ENCODE measurements at regions not wholly inside any gene's neighbourhood (a gene's known extent, or its start where the extent isn't known, plus 50 kb on each side); places are given as distances from the start of the nearest gene placed in this dataset.
A peak's percentile ranks its signal among the peaks of the same experiment; 100 is the strongest.

GRCh38 chr10:43857931-43858315 lies 209.2 kb upstream of the ZNF32 start:
- peaks cover 0 to 2% of the 10 kb centered on the region in 2 donors for H3K27me3 Mint-ChIP-seq
- no peak for ATAC-seq
- H3K9me3 Mint-ChIP-seq = no peaks in the 10 kb centered on the region
- H3K36me3 Mint-ChIP-seq = no peaks in the 10 kb centered on the region
- no peak overlapping the region for H3K27ac Mint-ChIP-seq
- H3K4me1 Mint-ChIP-seq (ENCODE audit: low read depth in 2 of 2) = peaks cover 6 to 8% of the 10 kb centered on the region in 2 donors
- H3K4me3 Mint-ChIP-seq = no peak overlapping the region
- DNase-seq (ENCODE audit: low spot score) = no peak

GRCh38 chr10:43857206-43857930 lies 208.7 kb upstream of the ZNF32 start:
- H3K9me3 Mint-ChIP-seq = no peaks in the 10 kb centered on the region
- H3K4me3 Mint-ChIP-seq = no peak overlapping the region
- no peaks in the 10 kb centered on the region for H3K36me3 Mint-ChIP-seq
- H3K4me1 Mint-ChIP-seq (ENCODE audit: low read depth in 2 of 2) = peaks cover 5 to 7% of the 10 kb centered on the region in 2 donors
- no peak overlapping the region for H3K27ac Mint-ChIP-seq
- DNase-seq (ENCODE audit: low spot score) = no peak
- ATAC-seq = no peak
- peaks cover 0 to 2% of the 10 kb centered on the region in 2 donors for H3K27me3 Mint-ChIP-seq

- H3K4me3 Mint-ChIP-seq = no peak overlapping the region
- no peaks in the 10 kb centered on the region for H3K36me3 Mint-ChIP-seq
- H3K27me3 Mint-ChIP-seq = no peaks in the 10 kb centered on the region
- no peak for ATAC-seq
- H3K9me3 Mint-ChIP-seq = no peaks in the 10 kb centered on the region
- no peak for DNase-seq (ENCODE audit: low spot score)
- H3K27ac Mint-ChIP-seq = no peak overlapping the region
- H3K4me1 Mint-ChIP-seq (ENCODE audit: low read depth in 2 of 2) = peaks cover 0 to 3% of the 10 kb centered on the region in 2 donors
These were observed 207.6 kb upstream of the ZNF32 start for GRCh38 chr10:43856299-43856698.

GRCh38 chr10:43855667-43856210 lies 207.1 kb upstream of the ZNF32 start:
- H3K36me3 Mint-ChIP-seq = no peaks in the 10 kb centered on the region
- H3K4me1 Mint-ChIP-seq (ENCODE audit: low read depth in 2 of 2) = peaks cover 0 to 3% of the 10 kb centered on the region in 2 donors
- H3K4me3 Mint-ChIP-seq = no peak overlapping the region
- no peaks in the 10 kb centered on the region for H3K9me3 Mint-ChIP-seq
- no peak for DNase-seq (ENCODE audit: low spot score)
- peak in 1 of 2 donors; percentile 40 for ATAC-seq
- H3K27me3 Mint-ChIP-seq = no peaks in the 10 kb centered on the region
- no peak overlapping the region for H3K27ac Mint-ChIP-seq

- no peaks in the 10 kb centered on the region for H3K9me3 Mint-ChIP-seq
- H3K27ac Mint-ChIP-seq = no peak overlapping the region
- no peak overlapping the region for H3K4me3 Mint-ChIP-seq
- DNase-seq (ENCODE audit: low spot score) (no peak), ATAC-seq (no peak)
- H3K36me3 Mint-ChIP-seq = no peaks in the 10 kb centered on the region
- peaks cover 0 to 3% of the 10 kb centered on the region in 2 donors for H3K4me1 Mint-ChIP-seq (ENCODE audit: low read depth in 2 of 2)
- H3K27me3 Mint-ChIP-seq = no peaks in the 10 kb centered on the region
These were observed 205.3 kb upstream of the ZNF32 start for GRCh38 chr10:43854007-43854406.

- no peaks in the 10 kb centered on the region for H3K9me3 Mint-ChIP-seq
- no peaks in the 10 kb centered on the region for H3K36me3 Mint-ChIP-seq
- no peak overlapping the region for H3K27ac Mint-ChIP-seq
- H3K4me3 Mint-ChIP-seq = no peak overlapping the region
- peaks cover 0 to 3% of the 10 kb centered on the region in 2 donors for H3K4me1 Mint-ChIP-seq (ENCODE audit: low read depth in 2 of 2)
- H3K27me3 Mint-ChIP-seq = no peaks in the 10 kb centered on the region
- DNase-seq (ENCODE audit: low spot score) (no peak), ATAC-seq (no peak)
These were observed 204.7 kb upstream of the ZNF32 start for GRCh38 chr10:43853369-43853768.

- Mint-ChIP-seq H3K27ac (no peak overlapping the region), H3K4me1 (ENCODE audit: low read depth in 2 of 2) (peaks cover 0 to 3% of the 10 kb centered on the region in 2 donors), H3K4me3 (no peak overlapping the region), H3K27me3 (no peaks in the 10 kb centered on the region), H3K36me3 (no peaks in the 10 kb centered on the region), H3K9me3 (no peaks in the 10 kb centered on the region)
- ATAC-seq = no peak
- no peak for DNase-seq (ENCODE audit: low spot score)
These were observed 204.0 kb upstream of the ZNF32 start for GRCh38 chr10:43852644-43853214.

GRCh38 chr10:43852149-43852548 lies 203.5 kb upstream of the ZNF32 start:
- no peak for ATAC-seq
- Mint-ChIP-seq H3K9me3 (no peaks in the 10 kb centered on the region), H3K4me1 (ENCODE audit: low read depth in 2 of 2) (peaks cover 0 to 3% of the 10 kb centered on the region in 2 donors), H3K27ac (no peak overlapping the region), H3K36me3 (no peaks in the 10 kb centered on the region), H3K27me3 (no peaks in the 10 kb centered on the region), H3K4me3 (no peak overlapping the region)
- DNase-seq (ENCODE audit: low spot score) = no peak

GRCh38 chr10:43851030-43851429 lies 202.3 kb upstream of the ZNF32 start:
- Mint-ChIP-seq H3K4me3 (no peak overlapping the region), H3K27me3 (no peaks in the 10 kb centered on the region), H3K27ac (no peak overlapping the region), H3K36me3 (no peaks in the 10 kb centered on the region), H3K9me3 (no peaks in the 10 kb centered on the region), H3K4me1 (ENCODE audit: low read depth in 2 of 2) (peaks cover 0 to 10% of the 10 kb centered on the region in 2 donors)
- ATAC-seq (no peak), DNase-seq (ENCODE audit: low spot score) (no peak)

- H3K36me3 Mint-ChIP-seq = no peaks in the 10 kb centered on the region
- ATAC-seq (no peak), DNase-seq (ENCODE audit: low spot score) (no peak)
- H3K4me1 Mint-ChIP-seq (ENCODE audit: low read depth in 2 of 2) = peaks cover 7 to 15% of the 10 kb centered on the region in 2 donors
- no peaks in the 10 kb centered on the region for H3K9me3 Mint-ChIP-seq
- H3K27me3 Mint-ChIP-seq = no peaks in the 10 kb centered on the region
- no peak overlapping the region for H3K27ac Mint-ChIP-seq
- H3K4me3 Mint-ChIP-seq = no peak overlapping the region
These were observed 200.9 kb upstream of the ZNF32 start for GRCh38 chr10:43849551-43849950.

GRCh38 chr10:43846968-43847367 lies 198.3 kb upstream of the ZNF32 start:
- Mint-ChIP-seq H3K36me3 (no peaks in the 10 kb centered on the region), H3K27ac (no peak overlapping the region), H3K4me1 (ENCODE audit: low read depth in 2 of 2) (peaks cover 7 to 15% of the 10 kb centered on the region in 2 donors), H3K9me3 (no peaks in the 10 kb centered on the region), H3K27me3 (peaks cover 3 to 5% of the 10 kb centered on the region in 2 donors), H3K4me3 (no peak overlapping the region)
- no peak for DNase-seq (ENCODE audit: low spot score)
- no peak for ATAC-seq

GRCh38 chr10:43846187-43846680 lies 197.6 kb upstream of the ZNF32 start:
- peak overlapping the region; percentile 31 for H3K4me3 Mint-ChIP-seq
- ATAC-seq = peak in 1 of 2 donors; percentile 61
- H3K4me1 Mint-ChIP-seq (ENCODE audit: low read depth in 2 of 2) = peaks cover 7 to 15% of the 10 kb centered on the region in 2 donors
- no peaks in the 10 kb centered on the region for H3K36me3 Mint-ChIP-seq
- peaks cover 3 to 5% of the 10 kb centered on the region in 2 donors for H3K27me3 Mint-ChIP-seq
- peak overlapping the region in 1 of 2 donors; percentile 64 for H3K27ac Mint-ChIP-seq
- H3K9me3 Mint-ChIP-seq = no peaks in the 10 kb centered on the region
- DNase-seq (ENCODE audit: low spot score) = no peak

- Mint-ChIP-seq H3K27ac (no peak overlapping the region), H3K4me1 (ENCODE audit: low read depth in 2 of 2) (peaks cover 7 to 15% of the 10 kb centered on the region in 2 donors), H3K9me3 (no peaks in the 10 kb centered on the region), H3K36me3 (no peaks in the 10 kb centered on the region), H3K27me3 (peaks cover 3 to 5% of the 10 kb centered on the region in 2 donors), H3K4me3 (no peak overlapping the region)
- DNase-seq (ENCODE audit: low spot score) (no peak), ATAC-seq (no peak)
These were observed 196.4 kb upstream of the ZNF32 start for GRCh38 chr10:43845121-43845520.

- DNase-seq (ENCODE audit: low spot score) (no peak), ATAC-seq (no peak)
- no peaks in the 10 kb centered on the region for H3K36me3 Mint-ChIP-seq
- H3K9me3 Mint-ChIP-seq = no peaks in the 10 kb centered on the region
- peaks cover 7 to 15% of the 10 kb centered on the region in 2 donors for H3K4me1 Mint-ChIP-seq (ENCODE audit: low read depth in 2 of 2)
- H3K4me3 Mint-ChIP-seq = no peak overlapping the region
- peaks cover 7 to 9% of the 10 kb centered on the region in 2 donors for H3K27me3 Mint-ChIP-seq
- no peak overlapping the region for H3K27ac Mint-ChIP-seq
These were observed 195.5 kb upstream of the ZNF32 start for GRCh38 chr10:43844221-43844620.

Measured in natural killer cell treated with Interleukin-12 subunit alpha and Interleukin-12 subunit beta and Interleukin-15 and Interleukin-18, amount 100 ng/mL, for 72 hours (primary cell).